ENCODE measurements at regions not wholly inside any gene's neighbourhood (a gene's known extent, or its start where the extent isn't known, plus 50 kb on each side); places are given as distances from the start of the nearest gene placed in this dataset.

DNA sequence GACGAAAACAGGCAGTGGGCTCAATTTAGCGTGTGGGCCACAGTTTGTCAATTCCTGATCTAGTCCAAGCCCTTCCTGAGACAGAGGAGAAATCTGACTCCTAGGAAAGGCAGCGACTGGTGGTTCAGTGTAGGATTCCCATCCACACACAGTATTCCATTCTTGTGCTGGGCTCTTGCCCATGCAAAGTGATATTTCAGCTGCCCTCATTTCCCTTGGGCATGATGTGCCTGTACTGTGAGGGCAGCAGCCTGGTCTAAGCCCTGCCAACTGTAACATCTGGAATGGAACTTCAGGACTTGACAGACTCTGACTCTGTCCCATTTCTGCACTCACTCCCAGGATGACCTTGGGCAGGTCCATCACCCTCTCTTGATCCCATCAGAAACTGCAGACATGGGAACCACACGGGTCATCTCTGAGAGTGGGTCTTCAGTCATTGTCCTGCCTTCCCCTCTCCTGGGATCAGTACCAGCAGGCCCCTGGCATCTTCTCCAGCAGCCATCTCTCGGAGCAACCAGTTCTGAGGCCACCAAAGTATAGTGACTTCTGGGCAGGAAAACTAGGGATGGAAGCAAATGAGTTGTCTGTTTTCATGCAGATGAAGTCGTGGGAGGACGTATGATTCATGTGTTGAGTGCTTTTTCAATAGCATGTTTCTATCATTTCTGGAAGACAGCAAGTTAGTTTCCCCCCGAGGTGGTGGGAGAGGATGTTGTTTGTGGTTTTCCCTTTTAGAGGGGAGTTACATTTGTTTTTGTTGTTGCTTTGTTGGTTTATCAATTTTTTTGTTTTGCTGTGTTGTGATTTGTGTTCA, 54.2 kb upstream of the BCL2L14 start:
- ATAC-seq (replicated peaks), result peak; percentile 78
- Mint-ChIP-seq H3K27me3 (no peaks in the 10 kb centered on the region), H3K4me3 (peak overlapping the region; percentile 71), H3K27ac (peak overlapping the region; percentile 98), H3K36me3 (ENCODE audit: low read depth) (peaks cover 26% of the 10 kb centered on the region), H3K4me1 (peaks cover 51% of the 10 kb centered on the region), H3K9me3 (no peaks in the 10 kb centered on the region)

- H3K9me3 Mint-ChIP-seq, result no peaks in the 10 kb centered on the region
- H3K27me3 Mint-ChIP-seq, result no peaks in the 10 kb centered on the region
- H3K4me3 Mint-ChIP-seq, result peak overlapping the region; percentile 71
- peaks cover 56% of the 10 kb centered on the region for H3K4me1 Mint-ChIP-seq
- ATAC-seq (replicated peaks), result peak; percentile 67
- peak overlapping the region; percentile 98 for H3K27ac Mint-ChIP-seq
- peaks cover 24% of the 10 kb centered on the region for H3K36me3 Mint-ChIP-seq (ENCODE audit: low read depth)
Observed at GRCh38 chr12:12017135-12017581, 53.6 kb upstream of the BCL2L14 start.

- Mint-ChIP-seq H3K9me3 (no peaks in the 10 kb centered on the region), H3K36me3 (ENCODE audit: low read depth) (peaks cover 20% of the 10 kb centered on the region), H3K4me3 (peak overlapping the region; percentile 71), H3K27me3 (no peaks in the 10 kb centered on the region), H3K27ac (peak overlapping the region; percentile 98), H3K4me1 (peaks cover 56% of the 10 kb centered on the region)
- ATAC-seq (replicated peaks), result no peak
Observed at GRCh38 chr12:12017798-12018197, 52.9 kb upstream of the BCL2L14 start.

DNA sequence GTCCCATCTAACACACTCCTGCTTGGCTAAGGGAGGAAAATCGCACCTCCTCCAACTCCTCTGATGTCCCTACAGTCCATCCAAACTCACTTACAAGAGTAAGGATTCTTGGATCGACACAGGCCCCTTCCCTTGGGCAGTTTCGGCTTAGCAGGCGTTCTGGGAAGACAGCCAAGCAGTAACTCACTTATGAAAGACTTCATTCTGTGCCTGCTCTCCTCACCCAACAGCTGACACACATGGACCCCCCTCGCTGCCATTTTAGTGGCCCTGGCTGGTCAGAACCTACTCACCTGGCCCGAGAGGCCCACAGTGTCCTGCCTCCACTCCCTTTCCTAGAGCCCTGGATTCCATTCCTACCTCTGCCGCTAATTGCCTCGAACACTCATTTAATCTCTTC, 52.3 kb upstream of the BCL2L14 start:
- H3K9me3 Mint-ChIP-seq, result no peaks in the 10 kb centered on the region
- H3K36me3 Mint-ChIP-seq (ENCODE audit: low read depth), result peaks cover 20% of the 10 kb centered on the region
- no peak for ATAC-seq (replicated peaks)
- peak overlapping the region; percentile 98 for H3K27ac Mint-ChIP-seq
- peaks cover 62% of the 10 kb centered on the region for H3K4me1 Mint-ChIP-seq
- no peaks in the 10 kb centered on the region for H3K27me3 Mint-ChIP-seq
- H3K4me3 Mint-ChIP-seq, result no peak overlapping the region

DNA sequence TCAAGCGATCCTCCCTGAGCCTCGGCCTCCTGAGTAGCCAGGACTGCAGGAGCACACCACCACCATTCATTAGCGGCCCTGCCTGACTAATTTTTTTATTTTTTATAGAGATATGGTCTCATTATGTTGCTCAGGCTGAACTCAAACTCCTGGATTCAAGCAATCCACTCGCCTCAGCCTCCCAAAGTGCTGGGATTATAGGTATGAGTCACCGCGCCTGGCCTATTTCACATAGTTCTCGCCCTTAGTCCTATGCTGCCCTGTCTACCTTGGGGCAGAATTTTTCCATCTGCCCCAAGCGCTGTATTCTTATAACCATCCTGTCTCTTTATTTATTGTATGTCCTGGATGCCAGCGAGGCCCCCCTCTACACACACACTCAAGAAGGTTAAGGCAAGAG, 50.9 kb upstream of the BCL2L14 start:
- Mint-ChIP-seq H3K27me3 (no peaks in the 10 kb centered on the region), H3K9me3 (no peaks in the 10 kb centered on the region), H3K4me3 (peak overlapping the region; percentile 60), H3K27ac (peak overlapping the region; percentile 98), H3K4me1 (peaks cover 67% of the 10 kb centered on the region), H3K36me3 (ENCODE audit: low read depth) (peaks cover 17% of the 10 kb centered on the region)
- no peak for ATAC-seq (replicated peaks)

- Mint-ChIP-seq H3K27ac (peak overlapping the region; percentile 98), H3K36me3 (ENCODE audit: low read depth) (peaks cover 19% of the 10 kb centered on the region), H3K4me1 (peaks cover 70% of the 10 kb centered on the region), H3K27me3 (no peaks in the 10 kb centered on the region), H3K9me3 (no peaks in the 10 kb centered on the region), H3K4me3 (peak overlapping the region; percentile 60)
- peak; percentile 18 for ATAC-seq (replicated peaks)
Observed at GRCh38 chr12:12020762-12021161, 50.0 kb upstream of the BCL2L14 start.

All from activated T-helper 17 cell treated with anti-CD3 and anti-CD28 coated beads, Interleukin-2, amount 50 U/mL, for 72 hours (primary cell).